Activated naive CD8-positive, alpha-beta T cell treated with anti-CD3 and anti-CD28 coated beads, Interleukin-2, amount 50 U/mL, for 24 hours (primary cell): ENCODE measurements at regions not wholly inside any gene's neighbourhood (a gene's known extent, or its start where the extent isn't known, plus 50 kb on each side); places are given as distances from the start of the nearest gene placed in this dataset.

Experiments used
- ATAC-seq: fragments of 150-1000 bp; cut with Tn5 transposase; one replicate; pipeline ENCODE4 v1.10.0; 2021
- DNase-seq: peaks from one replicate; pipeline ENCODE4 v3.0.0; 2021
- H3K27ac Mint-ChIP-seq: one replicate; pipeline ENCODE4 v1.8.0; 2021; ENCODE audit warnings: mild to moderate bottlenecking, mixed read lengths
- H3K27me3 Mint-ChIP-seq: one replicate; pipeline ENCODE4 v1.8.0; 2021; ENCODE audit warnings: mixed read lengths
- H3K36me3 Mint-ChIP-seq: one replicate; pipeline ENCODE4 v1.8.0; 2021; ENCODE audit warnings: low read depth, mixed read lengths
- H3K4me1 Mint-ChIP-seq: one replicate; pipeline ENCODE4 v1.8.0; 2021; ENCODE audit warnings: mixed read lengths
- H3K4me3 Mint-ChIP-seq: one replicate; pipeline ENCODE4 v1.8.0; 2021; ENCODE audit warnings: mild to moderate bottlenecking, moderate library complexity, mixed read lengths
- H3K9me3 Mint-ChIP-seq: one replicate; pipeline ENCODE4 v1.8.0; 2021; ENCODE audit warnings: mixed read lengths

DNA sequence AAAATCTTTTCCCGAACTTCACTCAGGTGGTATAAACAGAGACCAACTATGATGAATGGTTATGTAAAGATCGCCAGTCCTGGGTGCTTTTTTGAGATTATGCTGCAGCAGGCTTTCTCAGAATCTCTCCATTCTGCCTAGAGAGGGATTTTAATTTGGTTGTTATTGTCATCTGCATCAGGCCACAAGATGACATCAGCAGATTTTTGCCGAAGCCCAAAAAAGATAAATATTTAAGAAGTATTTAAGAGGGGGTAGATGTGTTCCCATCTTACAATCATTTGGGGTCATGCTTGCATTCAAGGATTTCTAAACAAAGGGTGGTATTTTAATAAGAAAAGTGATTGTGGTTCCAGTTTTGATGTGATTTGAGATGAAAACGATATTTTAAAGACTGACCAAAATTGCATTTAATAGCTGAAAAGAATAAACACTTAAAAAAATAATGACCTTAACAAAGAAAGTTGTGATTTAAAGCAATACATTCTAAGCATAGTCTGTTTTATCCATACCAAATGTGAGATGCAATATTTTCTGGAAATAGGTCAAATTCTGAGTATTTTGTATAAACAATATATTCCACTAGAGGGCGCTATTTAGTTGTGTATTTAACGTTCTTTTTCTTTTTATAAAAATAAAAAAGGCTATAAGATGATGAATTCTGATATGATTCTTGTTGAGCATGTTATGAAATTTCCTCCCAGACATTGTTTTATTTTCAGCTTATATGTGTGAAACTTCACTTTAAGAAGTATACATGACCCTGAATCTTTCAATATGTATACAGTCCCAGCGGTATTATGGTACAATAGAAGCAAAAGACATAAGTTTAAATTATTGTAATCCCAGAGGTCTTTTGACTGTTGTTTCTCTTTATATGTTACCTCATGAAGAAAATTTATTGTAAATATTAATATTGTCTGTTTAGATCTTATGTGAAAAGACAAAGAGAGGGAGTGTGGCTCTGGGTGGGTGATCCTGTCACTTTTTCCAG is 51.0 kb upstream of the ZFP64 start:
- Mint-ChIP-seq H3K27me3 (peaks cover 4% of the 10 kb centered on the region), H3K27ac (no peak overlapping the region), H3K4me3 (no peak overlapping the region), H3K9me3 (no peaks in the 10 kb centered on the region), H3K36me3 (no peaks in the 10 kb centered on the region), H3K4me1 (peaks cover 7% of the 10 kb centered on the region)
- no peak for DNase-seq
- no peak for ATAC-seq
